ENCODE measurements at regions not wholly inside any gene's neighbourhood (a gene's known extent, or its start where the extent isn't known, plus 50 kb on each side); places are given as distances from the start of the nearest gene placed in this dataset.
A peak's percentile ranks its signal among the peaks of the same experiment; 100 is the strongest.

GRCh38 chr2:217612920-217613319 lies 389.9 kb downstream of the TNS1 start:
- Mint-ChIP-seq H3K27ac (no peak overlapping the region), H3K4me3 (no peak overlapping the region), H3K4me1 (ENCODE audit: low read depth in 2 of 2) (peaks cover 6 to 9% of the 10 kb centered on the region in 2 donors), H3K36me3 (no peaks in the 10 kb centered on the region), H3K9me3 (no peaks in the 10 kb centered on the region), H3K27me3 (peaks cover 10 to 13% of the 10 kb centered on the region in 2 donors)
- ATAC-seq (no peak), DNase-seq (ENCODE audit: low spot score) (no peak)

GRCh38 chr2:217612211-217612610 lies 390.6 kb downstream of the TNS1 start:
- no peak overlapping the region for H3K27ac Mint-ChIP-seq
- H3K27me3 Mint-ChIP-seq = peaks cover 10 to 13% of the 10 kb centered on the region in 2 donors
- no peak overlapping the region for H3K4me3 Mint-ChIP-seq
- ATAC-seq (no peak), DNase-seq (ENCODE audit: low spot score) (no peak)
- H3K4me1 Mint-ChIP-seq (ENCODE audit: low read depth in 2 of 2) = peaks cover 6 to 9% of the 10 kb centered on the region in 2 donors
- no peaks in the 10 kb centered on the region for H3K36me3 Mint-ChIP-seq
- no peaks in the 10 kb centered on the region for H3K9me3 Mint-ChIP-seq

DNA sequence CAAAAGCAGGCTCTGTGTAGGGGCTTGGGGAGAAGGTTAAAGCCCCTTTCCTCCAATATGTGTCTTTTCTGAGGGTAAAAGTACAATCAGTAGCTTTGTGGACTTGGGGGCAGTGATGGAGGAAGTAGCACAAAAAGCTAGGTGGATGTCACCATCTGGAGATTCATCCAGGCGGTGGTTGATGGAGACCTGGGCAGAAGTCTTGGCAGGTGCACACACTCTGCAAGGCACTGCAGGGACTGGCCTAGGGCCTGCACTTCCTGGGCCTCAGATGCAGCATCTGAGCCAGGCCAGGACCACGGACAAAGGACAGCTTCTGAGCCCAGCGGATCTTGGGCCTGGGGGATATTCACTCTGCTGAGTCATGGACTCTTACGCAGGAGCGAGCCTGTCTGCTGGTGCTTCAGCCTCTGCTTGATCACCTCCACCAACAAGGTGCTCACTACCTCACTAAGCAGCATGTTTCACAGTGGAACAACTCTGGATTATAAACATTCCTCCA lies 391.1 kb downstream of the TNS1 start:
- Mint-ChIP-seq H3K27ac (no peak overlapping the region), H3K27me3 (peaks cover 10 to 13% of the 10 kb centered on the region in 2 donors), H3K36me3 (no peaks in the 10 kb centered on the region), H3K9me3 (no peaks in the 10 kb centered on the region), H3K4me3 (no peak overlapping the region), H3K4me1 (ENCODE audit: low read depth in 2 of 2) (peaks cover 6 to 11% of the 10 kb centered on the region in 2 donors)
- DNase-seq (ENCODE audit: low spot score) (no peak), ATAC-seq (no peak)

DNA sequence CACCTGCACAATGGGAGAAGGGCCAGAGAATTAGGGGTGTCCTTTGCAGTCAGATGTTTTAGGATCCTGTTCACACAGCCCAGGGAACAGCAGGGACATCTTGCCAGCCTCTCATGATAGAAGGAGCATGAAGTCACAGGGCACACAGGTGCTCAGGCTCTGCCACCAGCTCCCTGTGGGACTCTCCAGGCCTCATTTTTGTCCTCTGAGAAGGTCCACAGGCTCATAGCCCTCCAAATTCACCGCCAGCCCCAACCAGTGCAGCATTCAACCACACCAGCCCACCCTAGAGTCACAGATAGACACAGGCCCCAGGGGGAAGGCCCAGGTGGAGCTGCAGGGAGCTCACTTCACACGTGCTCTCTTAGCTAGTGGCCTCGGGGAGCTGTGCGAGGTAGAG lies 391.7 kb downstream of the TNS1 start:
- Mint-ChIP-seq H3K36me3 (no peaks in the 10 kb centered on the region), H3K4me1 (ENCODE audit: low read depth in 2 of 2) (peaks cover 6 to 14% of the 10 kb centered on the region in 2 donors), H3K27me3 (peaks cover 7 to 13% of the 10 kb centered on the region in 2 donors), H3K27ac (no peak overlapping the region), H3K4me3 (no peak overlapping the region), H3K9me3 (no peaks in the 10 kb centered on the region)
- DNase-seq (ENCODE audit: low spot score) (no peak), ATAC-seq (no peak)

DNA sequence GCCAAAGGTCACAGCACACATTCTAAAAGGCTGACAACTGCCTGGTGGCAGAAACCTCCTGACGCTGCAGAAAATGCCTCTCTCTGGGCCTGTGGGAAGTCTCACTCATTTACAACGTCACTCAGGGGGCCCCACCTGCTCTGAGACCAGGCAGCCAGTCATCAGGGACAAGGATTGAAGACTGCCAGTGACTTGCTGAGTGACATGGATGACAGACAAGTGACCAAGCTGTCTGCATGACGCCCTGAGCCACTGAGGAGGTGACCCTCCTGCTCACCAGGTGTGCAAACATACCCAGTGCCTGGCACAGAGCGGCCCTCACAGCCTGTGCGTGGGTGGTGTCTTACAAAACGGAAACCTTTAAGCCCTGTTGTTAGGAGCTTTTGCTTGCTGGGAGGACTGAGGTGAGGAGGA lies 392.4 kb downstream of the TNS1 start:
- H3K4me3 Mint-ChIP-seq = no peak overlapping the region
- no peak for DNase-seq (ENCODE audit: low spot score)
- no peaks in the 10 kb centered on the region for H3K36me3 Mint-ChIP-seq
- H3K27ac Mint-ChIP-seq = no peak overlapping the region
- peak; percentile 17 to 28 for ATAC-seq
- no peaks in the 10 kb centered on the region for H3K9me3 Mint-ChIP-seq
- H3K4me1 Mint-ChIP-seq (ENCODE audit: low read depth in 2 of 2) = peaks cover 6 to 14% of the 10 kb centered on the region in 2 donors
- peaks cover 7 to 13% of the 10 kb centered on the region in 2 donors for H3K27me3 Mint-ChIP-seq

DNA sequence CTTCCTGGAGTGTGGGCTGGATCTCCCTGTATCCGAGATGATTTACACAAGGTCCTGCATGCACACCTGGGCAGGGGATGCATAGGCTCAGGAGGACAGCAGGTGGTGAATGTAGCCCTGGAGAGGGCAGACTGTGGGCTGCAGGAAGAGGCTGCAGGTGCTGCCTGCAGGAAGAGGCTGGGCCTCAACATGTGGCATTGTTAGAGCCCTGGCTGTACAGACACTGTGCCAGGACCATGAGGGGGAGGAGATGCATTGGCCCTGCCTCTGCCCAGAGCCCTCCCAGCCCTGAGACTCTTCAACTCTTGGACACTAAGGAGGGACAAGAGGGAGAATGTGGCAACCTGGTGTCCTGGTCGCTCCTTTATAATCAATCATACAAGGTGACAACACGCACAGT lies 392.8 kb downstream of the TNS1 start:
- no peaks in the 10 kb centered on the region for H3K36me3 Mint-ChIP-seq
- H3K9me3 Mint-ChIP-seq = no peaks in the 10 kb centered on the region
- peaks cover 6 to 11% of the 10 kb centered on the region in 2 donors for H3K4me1 Mint-ChIP-seq (ENCODE audit: low read depth in 2 of 2)
- DNase-seq (ENCODE audit: low spot score) (no peak), ATAC-seq (no peak)
- H3K27me3 Mint-ChIP-seq = peaks cover 8 to 17% of the 10 kb centered on the region in 2 donors
- H3K27ac Mint-ChIP-seq = no peak overlapping the region
- H3K4me3 Mint-ChIP-seq = no peak overlapping the region

DNA sequence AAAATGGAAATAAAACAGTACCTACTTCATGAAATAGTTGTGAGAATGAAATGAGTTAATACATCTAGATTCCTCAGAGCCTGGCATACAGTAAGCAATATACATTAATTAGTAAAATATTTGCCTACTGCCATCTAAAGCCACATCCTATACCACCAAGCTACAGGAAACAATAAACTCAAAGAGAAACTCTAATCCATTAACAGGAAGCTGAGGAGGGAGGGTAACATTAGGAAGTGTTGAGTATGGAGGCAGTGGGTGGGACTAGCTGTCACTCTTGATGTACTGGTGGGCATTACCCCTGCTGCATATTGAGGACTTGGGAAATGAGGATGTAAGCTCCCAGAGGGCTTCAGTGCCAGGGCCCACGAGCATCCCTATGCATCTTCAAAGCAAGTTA lies 396.5 kb downstream of the TNS1 start:
- DNase-seq (ENCODE audit: low spot score) (no peak), ATAC-seq (no peak)
- Mint-ChIP-seq H3K27me3 (peaks cover 12 to 19% of the 10 kb centered on the region in 2 donors), H3K4me3 (no peak overlapping the region), H3K27ac (no peak overlapping the region), H3K4me1 (ENCODE audit: low read depth in 2 of 2) (peaks cover 6 to 10% of the 10 kb centered on the region in 2 donors), H3K9me3 (no peaks in the 10 kb centered on the region), H3K36me3 (no peaks in the 10 kb centered on the region)

DNA sequence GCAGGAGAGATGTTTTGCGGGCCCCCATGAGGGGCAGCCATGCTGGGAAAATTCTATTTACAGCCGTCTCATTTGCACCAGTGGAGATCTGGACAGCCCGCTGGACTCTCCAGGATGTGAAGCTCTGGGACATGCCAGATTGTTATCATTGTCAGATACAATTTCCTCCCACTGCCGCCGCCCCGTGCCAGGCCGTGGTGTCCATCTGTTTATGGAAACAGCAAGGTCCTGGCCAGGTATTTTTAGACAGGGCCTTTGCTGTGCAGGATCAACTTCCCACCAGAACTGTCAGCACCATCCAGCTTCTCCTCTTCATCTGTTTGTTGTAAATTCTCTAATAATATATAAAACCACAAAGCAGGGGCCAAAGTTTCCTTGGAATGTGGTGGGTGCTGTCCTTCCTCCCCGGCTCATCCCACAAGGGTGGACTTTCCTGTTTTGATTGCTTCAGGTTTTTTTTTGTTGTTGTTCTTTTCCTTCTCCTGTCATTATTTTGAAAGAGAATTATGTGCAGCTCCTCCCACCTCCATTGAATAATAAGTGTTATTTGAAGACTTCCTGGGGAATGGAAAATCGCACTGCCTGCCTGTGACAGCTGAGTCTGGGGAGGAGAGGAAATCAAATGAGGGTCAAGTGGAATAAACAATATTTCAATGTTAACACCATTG lies 398.1 kb downstream of the TNS1 start:
- DNase-seq (ENCODE audit: low spot score) (no peak), ATAC-seq (no peak)
- peaks cover 0 to 5% of the 10 kb centered on the region in 2 donors for H3K4me1 Mint-ChIP-seq (ENCODE audit: low read depth in 2 of 2)

DNA sequence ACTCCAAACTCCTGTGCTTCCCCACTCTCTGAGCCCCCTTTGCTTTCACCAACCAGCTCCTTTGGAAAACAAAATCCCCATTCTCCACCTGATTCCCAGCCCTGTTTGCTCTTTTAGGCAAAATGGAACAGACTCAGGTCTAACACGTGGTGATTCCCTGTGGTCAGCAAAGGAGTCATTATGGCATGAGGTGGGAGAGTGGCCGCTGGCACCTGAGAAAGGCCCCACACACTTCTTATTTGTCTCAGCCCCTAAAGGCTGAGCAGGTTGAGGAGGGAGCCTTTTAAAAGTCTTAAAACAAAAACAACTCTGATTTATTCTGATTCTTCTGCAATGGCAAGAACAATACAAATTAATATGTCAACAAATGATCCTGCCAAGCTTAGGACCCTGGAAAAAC lies 401.2 kb downstream of the TNS1 start:
- Mint-ChIP-seq H3K4me3 (no peak overlapping the region), H3K36me3 (no peaks in the 10 kb centered on the region), H3K9me3 (no peaks in the 10 kb centered on the region), H3K27ac (no peak overlapping the region), H3K4me1 (ENCODE audit: low read depth in 2 of 2) (peaks cover 0 to 3% of the 10 kb centered on the region in 2 donors), H3K27me3 (peaks cover 7 to 28% of the 10 kb centered on the region in 2 donors)
- ATAC-seq (no peak), DNase-seq (ENCODE audit: low spot score) (no peak)

More for the DNA sequence above, 398.1 kb downstream of the TNS1 start:
- H3K36me3 Mint-ChIP-seq = no peaks in the 10 kb centered on the region
- no peak overlapping the region for H3K27ac Mint-ChIP-seq
- H3K4me3 Mint-ChIP-seq = no peak overlapping the region
- no peaks in the 10 kb centered on the region for H3K9me3 Mint-ChIP-seq
- H3K27me3 Mint-ChIP-seq = peaks cover 9 to 20% of the 10 kb centered on the region in 2 donors

GRCh38 chr2:217599906-217600305 lies 402.9 kb downstream of the TNS1 start:
- Mint-ChIP-seq H3K36me3 (no peaks in the 10 kb centered on the region), H3K27ac (no peak overlapping the region), H3K4me3 (no peak overlapping the region), H3K4me1 (ENCODE audit: low read depth in 2 of 2) (no peaks in the 10 kb centered on the region), H3K27me3 (peaks cover 11 to 37% of the 10 kb centered on the region in 2 donors), H3K9me3 (no peaks in the 10 kb centered on the region)
- DNase-seq (ENCODE audit: low spot score) = no peak
- no peak for ATAC-seq

- H3K4me3 Mint-ChIP-seq = no peak overlapping the region
- no peaks in the 10 kb centered on the region for H3K36me3 Mint-ChIP-seq
- H3K4me1 Mint-ChIP-seq (ENCODE audit: low read depth in 2 of 2) = no peaks in the 10 kb centered on the region
- ATAC-seq (no peak), DNase-seq (ENCODE audit: low spot score) (no peak)
- H3K27ac Mint-ChIP-seq = no peak overlapping the region
- no peaks in the 10 kb centered on the region for H3K9me3 Mint-ChIP-seq
- H3K27me3 Mint-ChIP-seq = peaks cover 10 to 42% of the 10 kb centered on the region in 2 donors
Measured at GRCh38 chr2:217597681-217598080, 405.1 kb downstream of the TNS1 start.

GRCh38 chr2:217597145-217597544 lies 405.6 kb downstream of the TNS1 start:
- DNase-seq (ENCODE audit: low spot score) = no peak
- H3K27me3 Mint-ChIP-seq = peaks cover 10 to 42% of the 10 kb centered on the region in 2 donors
- no peak overlapping the region for H3K27ac Mint-ChIP-seq
- ATAC-seq = no peak
- no peak overlapping the region for H3K4me3 Mint-ChIP-seq
- no peaks in the 10 kb centered on the region for H3K4me1 Mint-ChIP-seq (ENCODE audit: low read depth in 2 of 2)
- no peaks in the 10 kb centered on the region for H3K36me3 Mint-ChIP-seq
- H3K9me3 Mint-ChIP-seq = no peaks in the 10 kb centered on the region

DNA sequence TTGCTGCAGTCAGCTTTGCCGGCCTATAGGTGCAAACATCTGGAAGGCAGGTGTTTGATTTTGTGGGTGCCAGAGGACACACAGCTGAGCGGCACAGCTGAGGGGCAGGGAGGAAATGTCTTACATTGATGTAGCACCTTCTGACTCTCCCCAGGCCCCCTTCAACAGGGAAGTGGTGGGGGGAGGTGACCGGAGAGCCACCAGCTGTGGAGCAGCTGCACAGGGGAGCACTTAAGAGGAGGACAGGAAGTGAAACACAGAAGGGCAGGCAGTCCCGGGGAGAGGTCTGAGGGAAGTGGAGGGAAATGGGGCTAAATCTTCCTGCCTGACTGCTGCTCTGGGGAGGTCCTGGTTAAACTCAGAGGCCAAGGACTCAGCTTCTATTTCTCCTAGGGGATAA lies 409.1 kb downstream of the TNS1 start:
- ATAC-seq = no peak
- H3K27ac Mint-ChIP-seq = no peak overlapping the region
- H3K4me3 Mint-ChIP-seq = no peak overlapping the region
- no peak for DNase-seq (ENCODE audit: low spot score)
- no peaks in the 10 kb centered on the region for H3K9me3 Mint-ChIP-seq
- H3K4me1 Mint-ChIP-seq (ENCODE audit: low read depth in 2 of 2) = no peaks in the 10 kb centered on the region
- no peaks in the 10 kb centered on the region for H3K36me3 Mint-ChIP-seq
- H3K27me3 Mint-ChIP-seq = peaks cover 14 to 48% of the 10 kb centered on the region in 2 donors

- no peaks in the 10 kb centered on the region for H3K9me3 Mint-ChIP-seq
- no peak for ATAC-seq
- H3K4me3 Mint-ChIP-seq = no peak overlapping the region
- H3K27me3 Mint-ChIP-seq = peaks cover 10 to 34% of the 10 kb centered on the region in 2 donors
- no peak for DNase-seq (ENCODE audit: low spot score)
- no peak overlapping the region for H3K27ac Mint-ChIP-seq
- peaks cover 0 to 11% of the 10 kb centered on the region in 2 donors for H3K4me1 Mint-ChIP-seq (ENCODE audit: low read depth in 2 of 2)
- H3K36me3 Mint-ChIP-seq = no peaks in the 10 kb centered on the region
Measured at GRCh38 chr2:217588266-217588665, 414.5 kb downstream of the TNS1 start.
